HG03108 (cell line): ENCODE measurements at regions not wholly inside any gene's neighbourhood (a gene's known extent, or its start where the extent isn't known, plus 50 kb on each side); places are given as distances from the start of the nearest gene placed in this dataset.
"Not testable (repeated sequence)": the region's sequence is repeated elsewhere in the genome, so short reads cannot be mapped to it uniquely, and the experiment has no call there.

Source experiments
- ATAC-seq: cut with Tn5 transposase; IDR thresholded peaks from one replicate; pipeline ENCODE4 v1.9.1; 2021; ENCODE audit warnings: moderate library complexity; ENCODE audit not compliant: unreplicated experiment

DNA sequence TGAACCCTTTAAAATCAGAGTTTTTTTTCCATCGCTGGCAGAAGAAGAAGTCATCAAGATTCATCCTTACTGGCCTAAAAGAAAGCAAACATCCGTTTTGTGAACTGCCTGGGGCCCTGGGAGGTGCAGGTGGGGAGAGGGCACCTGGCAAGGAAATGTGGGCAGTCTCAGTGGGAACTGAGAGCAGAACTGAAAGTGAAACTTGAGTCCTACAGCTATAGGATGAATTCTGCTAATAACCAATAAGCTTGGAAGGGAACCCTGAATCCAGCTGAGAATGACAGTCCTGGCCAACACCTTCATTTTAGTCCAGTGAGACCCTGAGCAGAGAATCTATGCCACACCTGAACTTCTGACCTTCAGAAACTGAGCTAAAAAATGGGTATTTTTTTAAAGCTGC is 130.1 kb upstream of the ASCC3 start:
- peak; percentile 99 for ATAC-seq

DNA sequence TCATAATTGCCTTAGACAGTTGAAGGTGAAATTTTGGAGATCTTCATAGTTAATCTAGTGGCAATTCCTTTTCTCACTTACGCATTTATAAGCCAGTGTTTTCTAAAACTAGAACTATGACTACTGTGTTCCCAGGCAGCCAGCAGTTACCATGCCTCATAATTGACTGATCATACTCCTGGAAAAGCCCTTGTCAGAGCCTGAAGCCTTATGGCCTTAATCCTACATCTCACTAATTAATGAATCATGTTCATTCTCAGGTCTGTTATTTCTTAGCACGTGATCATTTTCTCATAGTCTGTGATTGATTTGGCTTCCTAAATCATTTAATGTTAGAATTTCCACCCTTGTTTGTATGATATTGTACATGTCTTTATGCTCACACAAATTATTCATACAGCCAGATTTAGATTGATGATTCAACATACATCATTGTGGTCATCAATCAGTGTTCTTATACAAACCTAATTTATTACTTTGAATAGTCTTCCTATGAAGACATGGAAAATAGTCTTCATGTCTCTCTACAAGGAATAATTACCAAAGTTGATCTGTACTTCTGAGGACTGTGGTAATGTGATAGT is 132.6 kb upstream of the ASCC3 start:
- ATAC-seq, result no peak

DNA sequence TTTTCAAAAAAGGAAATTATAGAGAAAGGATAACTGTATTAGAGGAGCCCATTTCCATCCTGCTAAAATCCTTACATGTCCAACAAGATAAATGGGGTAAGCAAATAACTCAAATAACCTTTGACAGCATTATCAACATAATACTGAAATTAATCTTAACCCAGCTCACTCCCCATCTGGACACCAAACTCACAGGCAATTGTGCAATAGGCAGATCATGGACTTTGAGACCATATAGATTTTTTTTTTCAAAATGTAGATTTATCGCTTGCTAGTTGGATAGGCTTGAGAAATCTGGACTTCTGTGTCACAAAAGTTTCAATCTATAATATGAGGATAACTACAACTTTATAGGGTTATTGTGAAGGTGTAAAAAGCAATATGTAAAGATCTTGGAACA is 134.4 kb upstream of the ASCC3 start:
- ATAC-seq, result no peak

DNA sequence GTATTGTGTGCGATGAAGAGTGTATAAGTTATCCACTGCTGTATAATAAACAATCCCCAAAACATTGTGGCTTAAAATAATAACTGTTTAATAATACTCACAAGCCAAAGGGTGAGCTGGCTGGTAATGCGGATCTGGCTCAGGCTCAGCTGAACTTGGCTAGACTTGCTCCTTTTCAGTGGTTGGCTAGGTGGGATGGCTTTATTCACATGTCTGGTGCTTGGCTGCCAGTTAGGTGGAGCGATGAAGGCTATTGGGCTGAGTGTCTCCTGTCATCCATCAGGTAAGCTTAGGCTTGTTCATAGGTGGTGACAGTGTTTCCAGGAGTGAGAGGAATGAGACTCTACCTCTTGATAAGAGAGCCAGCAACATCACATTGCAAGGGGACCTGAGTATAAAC is 135.0 kb upstream of the ASCC3 start:
- no peak for ATAC-seq

DNA sequence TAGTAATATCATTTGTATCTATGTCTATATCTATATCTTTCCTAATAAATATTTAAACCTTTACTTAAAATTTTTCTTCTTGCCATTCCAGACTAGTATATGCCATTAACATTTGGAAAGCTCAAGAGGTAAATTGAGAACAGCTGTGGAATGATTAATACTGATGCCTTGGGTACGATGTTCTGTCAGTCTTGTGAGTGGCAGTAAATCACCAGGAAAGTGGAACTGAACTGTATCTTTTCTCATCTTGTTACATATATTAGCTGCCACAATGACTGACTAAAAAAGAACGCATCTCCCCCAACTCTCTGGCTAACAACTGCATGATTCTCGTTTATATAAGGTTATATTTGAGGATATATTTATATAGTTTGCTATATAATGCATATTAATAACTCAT is 137.0 kb upstream of the ASCC3 start:
- no peak for ATAC-seq

DNA sequence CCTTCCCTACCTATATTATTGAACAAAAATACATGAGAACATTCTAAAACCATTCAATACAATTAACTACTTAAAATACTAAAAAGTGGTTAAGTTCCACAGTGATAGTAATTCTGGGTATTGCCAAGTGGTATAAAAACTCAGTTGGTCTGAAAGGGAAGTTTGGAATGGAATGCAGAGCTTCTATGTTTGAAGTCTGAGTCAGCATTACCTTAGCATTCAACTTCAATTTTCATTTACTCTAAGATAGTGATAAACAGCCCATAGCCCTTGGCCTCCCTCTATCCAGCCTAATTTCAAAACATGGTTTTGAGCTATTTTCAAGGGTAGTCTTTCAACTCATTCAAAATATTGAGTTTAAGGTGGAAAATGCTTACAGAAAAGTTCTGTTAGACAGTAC is 140.4 kb upstream of the ASCC3 start:
- no peak for ATAC-seq

DNA sequence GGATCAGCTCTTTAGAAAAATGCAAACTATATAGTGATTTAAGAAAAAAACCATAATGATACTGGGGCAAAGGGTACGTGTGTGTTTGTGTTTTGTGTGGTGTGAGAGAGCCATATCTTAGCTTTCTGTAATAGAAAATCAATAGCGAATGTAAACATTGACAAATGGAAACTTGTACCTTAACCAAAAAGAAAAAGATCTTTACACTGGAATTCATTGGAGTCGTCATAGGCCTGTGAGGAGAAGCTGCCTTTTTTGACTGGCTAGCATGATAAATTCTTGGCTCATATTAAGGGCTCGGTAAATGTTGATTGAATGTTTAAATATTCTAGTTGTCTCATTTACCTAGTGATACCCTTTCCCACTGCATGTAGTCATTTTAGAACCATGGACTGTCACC is 161.8 kb upstream of the ASCC3 start:
- no peak for ATAC-seq

DNA sequence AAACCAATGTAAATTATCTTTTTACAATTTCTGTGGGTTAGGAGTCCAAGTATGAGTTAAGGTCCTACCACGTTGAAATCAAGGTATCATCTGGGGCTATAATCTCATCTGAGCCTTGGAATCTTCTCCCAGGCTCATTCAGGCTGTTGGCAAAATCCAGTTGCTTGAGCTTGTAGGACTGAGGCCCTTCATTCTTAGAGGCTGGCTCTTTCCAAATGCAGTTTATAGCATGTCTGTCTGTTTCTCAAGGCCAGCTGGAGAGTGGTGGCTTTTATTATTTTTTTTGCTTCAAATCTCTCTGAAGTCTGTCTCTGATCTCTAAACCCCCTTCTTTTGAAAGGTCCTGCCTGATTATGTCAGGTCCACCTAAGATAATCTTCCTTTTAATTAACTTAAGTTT is 177.2 kb upstream of the ASCC3 start:
- no peak for ATAC-seq

DNA sequence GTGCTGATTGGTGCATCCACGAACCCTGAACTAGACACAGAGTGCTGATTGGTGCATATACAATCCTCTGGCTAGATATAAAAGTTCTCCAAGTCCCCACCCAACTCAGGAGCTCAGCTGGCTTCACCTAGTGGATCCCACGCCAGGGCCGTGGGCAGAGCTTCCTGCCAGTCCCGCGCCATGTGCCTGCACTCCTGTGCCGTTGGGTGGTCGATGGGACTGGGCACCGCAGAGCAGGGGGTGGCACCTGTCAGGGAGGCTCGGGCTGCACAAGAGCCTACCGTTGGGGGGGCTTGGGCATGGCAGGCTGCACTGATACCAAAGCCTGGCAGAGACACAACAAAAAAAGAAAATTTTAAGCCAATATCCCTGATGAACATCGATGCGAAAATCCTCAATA is 185.4 kb upstream of the ASCC3 start:
- ATAC-seq, result no peak

DNA sequence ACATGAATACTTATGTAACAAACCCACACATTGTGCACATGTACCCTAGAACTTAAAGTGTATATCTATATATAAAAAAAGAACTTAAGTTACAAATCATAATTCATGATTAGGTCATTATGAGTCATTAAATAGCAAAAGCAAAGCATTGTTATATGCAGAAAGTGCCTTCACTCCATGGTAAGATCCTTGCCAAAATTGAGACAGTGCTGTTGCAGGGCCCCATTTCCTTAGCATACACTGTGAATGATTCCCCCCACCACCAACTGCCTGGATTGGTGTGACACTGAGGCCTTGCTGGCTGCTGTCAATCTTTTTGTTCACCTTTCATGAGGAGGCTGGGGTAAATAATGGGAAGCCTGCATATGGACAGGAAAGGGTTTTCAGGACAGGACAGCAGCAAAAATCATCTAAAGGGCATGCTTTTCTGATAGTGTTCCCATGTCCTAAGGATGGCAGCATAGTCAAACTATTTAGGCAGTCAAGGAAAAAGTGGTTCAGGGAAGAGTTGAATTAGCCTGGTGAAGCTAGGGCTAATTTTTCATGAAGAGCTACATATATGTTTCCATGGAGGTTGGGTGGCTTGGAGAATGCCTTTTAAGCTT is 188.2 kb upstream of the ASCC3 start:
- no peak for ATAC-seq

DNA sequence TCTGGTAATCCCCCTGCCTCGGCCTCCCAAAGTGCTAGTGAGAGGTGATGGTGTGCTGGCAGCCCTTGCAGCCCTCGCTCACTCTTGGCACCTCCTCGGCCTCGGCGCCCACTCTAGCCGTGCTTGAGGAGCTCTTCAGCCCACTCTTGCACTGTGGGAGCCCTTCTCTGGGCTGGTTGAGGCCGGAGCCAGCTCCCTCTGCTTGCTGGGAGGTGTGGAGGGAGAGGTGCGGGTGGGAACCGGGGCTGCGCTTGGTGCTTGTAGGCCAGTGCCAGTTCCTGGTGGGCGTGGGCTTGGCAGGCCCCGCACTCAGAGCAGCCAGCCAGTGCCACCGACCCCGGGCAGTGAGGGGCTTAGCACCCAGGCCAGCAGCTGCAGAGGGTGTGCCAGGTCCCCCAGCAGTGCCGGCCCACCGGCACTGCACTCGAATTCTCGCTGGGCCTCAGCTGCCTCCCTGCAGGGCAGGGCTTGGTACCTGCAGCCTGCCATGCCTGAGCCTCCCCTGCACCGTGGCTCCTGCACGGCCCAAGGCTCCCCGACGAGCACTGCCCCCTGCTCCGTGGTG is 189.0 kb upstream of the ASCC3 start:
- ATAC-seq, result no peak

DNA sequence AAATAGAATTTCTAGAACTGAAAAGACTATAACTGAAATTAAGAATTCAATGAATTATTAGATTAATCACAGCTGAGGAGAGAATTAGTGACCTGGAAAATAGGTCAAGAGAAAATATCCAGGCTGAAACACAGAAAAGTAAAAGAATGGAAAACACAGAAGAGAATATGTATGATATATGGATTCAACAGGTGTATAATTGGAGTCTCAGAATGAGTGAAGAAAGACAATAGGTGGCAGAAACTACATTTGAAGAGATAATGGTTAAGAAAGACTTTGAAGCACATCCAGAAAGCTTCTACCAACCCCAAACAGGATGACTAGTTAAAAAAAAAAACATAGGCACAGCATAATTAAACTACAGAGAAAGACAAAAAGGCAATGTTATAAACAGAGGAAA is 196.2 kb upstream of the ASCC3 start:
- ATAC-seq, result no peak

DNA sequence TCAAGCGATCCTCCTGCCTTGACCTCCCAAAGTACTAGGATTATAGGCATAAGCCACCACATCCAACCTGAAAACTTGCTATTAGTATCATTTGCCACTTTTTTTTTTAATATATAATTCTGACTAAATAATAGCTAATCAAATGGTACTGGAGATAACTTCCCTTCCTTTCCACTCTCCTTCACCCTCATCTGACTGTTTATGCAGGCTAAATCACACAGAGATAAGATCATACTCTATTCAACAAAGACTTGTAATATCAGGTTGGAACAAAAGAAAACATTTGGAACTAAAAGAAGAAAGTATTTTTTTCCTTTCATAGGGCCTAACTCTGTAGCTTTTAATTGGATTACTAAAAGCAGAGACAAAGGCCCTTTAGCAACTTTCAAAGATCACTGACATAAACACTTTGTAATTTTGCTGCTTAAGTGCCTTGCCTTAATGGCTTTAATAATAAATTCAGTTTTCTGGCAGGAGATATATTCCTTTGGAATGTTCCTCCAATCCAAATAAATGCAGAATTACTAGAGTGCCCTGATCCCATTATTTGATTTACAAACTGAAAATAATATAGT is 198.7 kb upstream of the ASCC3 start:
- ATAC-seq, result no peak

DNA sequence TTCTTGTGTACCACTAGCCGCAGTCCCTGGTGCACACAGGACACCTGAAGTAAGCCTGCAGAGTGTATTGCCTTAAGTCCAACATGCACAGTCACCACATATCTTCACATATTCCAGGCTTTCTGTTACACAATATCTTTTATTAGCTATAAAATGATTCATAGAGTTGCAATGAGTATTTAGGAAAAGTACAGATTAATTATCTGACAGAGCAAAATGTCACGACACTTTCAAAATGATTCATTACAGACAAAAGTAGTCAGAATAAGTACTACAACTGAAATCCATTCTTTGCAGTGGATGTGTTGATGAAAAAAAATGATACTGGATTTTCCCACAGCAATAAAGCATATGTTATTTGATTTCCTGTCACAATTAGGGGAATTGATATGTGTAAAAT is 199.5 kb upstream of the ASCC3 start:
- no peak for ATAC-seq

DNA sequence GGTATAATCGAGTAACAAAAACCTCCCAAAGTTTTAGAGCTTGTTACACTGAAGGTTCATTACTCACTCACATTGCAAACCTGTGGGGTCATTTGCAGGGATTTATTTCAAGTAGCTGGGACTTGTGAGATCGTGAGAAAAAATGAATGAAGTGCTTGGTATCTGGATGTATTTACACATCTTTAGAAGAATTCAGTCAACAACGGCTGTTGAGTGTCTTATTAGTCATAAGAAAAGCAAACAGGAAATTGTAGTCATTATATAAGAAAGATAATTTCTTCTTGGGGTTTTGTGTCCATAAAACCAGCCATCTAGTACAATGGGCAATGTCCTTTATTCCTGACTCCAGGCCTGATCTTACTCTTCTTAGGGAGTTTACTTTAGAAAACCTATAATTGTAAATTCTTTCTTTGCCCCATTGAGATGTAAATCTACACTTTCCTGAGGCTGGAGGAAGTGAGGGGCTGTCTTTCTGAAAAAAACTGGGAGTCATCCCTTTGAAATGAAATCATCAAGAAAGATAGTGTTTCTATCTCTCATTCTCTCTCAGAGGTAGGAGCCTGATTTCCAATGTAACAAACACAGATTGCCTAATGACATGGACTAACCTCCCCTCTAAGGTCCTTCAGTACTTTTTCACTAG is 202.5 kb upstream of the ASCC3 start:
- no peak for ATAC-seq

DNA sequence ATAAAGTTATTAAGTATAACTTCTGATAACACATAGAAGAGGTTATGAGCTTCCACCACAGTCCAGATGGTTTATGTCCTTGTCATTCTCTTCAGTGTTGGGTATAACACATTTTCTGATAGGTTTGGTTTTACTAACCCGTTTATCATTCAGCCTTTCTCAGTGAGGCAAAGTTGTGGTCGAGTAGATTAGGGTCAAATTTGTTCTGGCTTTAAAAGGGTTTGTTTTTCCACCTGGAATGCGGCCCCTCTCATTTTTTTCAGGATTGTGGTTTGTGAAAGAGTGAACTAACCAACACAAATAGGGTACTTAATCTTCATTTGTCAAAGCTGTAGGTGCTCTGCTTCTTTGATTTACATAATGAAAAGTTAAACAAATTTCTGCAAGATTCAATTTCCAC is 204.2 kb upstream of the ASCC3 start:
- ATAC-seq, result no peak

DNA sequence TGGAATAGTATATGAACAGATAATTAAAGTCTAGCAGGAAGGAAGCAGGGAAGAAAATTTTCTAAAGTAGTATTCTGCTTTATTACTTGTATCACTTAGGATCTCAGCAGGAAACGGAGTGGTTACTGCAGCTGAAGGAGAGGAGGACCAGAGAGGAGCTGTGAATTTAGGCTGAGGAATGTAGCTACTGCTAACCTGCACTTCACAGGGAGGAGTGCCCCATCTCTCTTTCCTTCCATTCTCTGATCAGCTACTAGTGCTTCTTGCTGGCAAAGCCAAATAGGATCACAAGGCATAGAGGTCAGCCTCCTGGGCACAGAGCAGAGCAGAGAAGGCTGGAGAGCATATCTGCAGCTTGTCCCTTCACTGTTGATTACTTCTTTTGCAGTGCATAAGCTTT is 205.3 kb upstream of the ASCC3 start:
- ATAC-seq, result no peak

DNA sequence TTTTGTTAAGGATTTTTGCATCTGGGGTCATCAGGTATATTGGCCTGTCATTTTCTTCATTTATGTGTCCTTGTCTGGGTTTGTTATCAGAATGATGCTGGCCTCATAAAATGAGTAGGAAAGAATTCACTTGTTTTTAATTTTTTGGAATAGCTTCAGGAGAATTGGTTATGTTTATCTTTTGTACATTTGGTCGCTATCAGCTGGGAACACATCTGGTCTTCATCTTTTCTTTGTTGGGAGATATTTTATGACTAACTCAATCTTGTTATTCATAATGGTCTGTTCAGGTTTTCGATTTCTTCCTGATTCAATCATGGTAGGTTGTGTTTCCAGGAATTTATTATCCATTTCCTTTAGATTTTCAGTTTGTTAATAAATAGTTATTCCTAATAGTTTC is 207.5 kb upstream of the ASCC3 start:
- no peak for ATAC-seq

DNA sequence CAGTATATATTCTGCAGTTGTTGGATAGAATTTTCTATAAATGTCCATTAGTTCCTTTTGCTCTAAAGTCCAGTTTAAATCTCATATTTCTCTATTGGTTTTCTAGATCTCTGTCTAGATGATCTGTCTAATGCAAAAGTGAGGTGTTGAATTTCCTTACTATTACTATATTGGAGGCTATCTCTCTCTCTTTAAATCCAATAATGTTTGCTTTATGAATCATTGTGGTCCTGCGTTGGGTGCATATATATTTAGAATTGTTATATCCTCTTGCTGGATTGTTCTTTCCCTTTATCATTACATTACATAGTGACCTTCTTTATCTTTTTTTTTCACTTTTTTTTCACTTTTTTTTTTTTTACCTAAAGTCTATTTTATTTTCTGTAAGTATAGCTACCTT is 208.5 kb upstream of the ASCC3 start:
- no peak for ATAC-seq

DNA sequence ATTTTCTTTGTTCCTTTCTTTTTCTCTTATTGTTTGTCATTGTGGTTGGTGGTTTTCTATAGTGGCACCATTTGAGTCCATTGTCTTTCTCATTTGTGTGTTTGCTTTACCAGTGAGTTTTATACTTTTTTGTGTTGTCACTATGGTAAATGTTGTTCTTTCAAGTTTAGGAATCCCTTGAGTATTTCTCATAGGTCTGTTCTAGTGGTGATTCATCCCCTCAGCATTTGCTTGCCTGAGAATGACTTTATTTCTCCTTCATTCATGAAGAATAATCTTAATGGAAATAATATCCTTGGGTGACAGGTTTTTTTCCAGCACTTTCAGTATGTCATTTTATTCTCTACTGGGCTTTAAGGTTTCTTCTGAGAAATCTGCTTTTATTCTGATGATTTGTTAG is 209.2 kb upstream of the ASCC3 start:
- ATAC-seq, result no peak

DNA sequence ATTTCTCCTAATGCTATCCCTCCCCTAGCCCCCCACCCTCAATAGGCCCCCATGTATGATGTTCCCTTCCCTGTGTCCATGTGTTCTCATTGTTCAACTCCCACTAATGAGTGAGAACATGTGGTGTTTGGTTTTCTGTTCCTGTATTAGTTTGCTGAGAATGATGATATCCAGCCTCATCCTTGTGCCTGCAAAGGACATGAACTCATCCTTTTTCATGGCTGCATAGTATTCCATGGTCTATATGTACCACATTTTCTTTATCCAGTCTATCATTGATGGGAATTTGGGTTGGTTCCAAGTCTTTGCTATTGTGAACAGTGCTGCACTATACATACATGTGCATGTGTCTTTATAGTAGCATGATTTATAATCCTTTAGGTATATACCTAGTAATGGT is 217.5 kb upstream of the ASCC3 start:
- ATAC-seq, result not testable (repeated sequence)

DNA sequence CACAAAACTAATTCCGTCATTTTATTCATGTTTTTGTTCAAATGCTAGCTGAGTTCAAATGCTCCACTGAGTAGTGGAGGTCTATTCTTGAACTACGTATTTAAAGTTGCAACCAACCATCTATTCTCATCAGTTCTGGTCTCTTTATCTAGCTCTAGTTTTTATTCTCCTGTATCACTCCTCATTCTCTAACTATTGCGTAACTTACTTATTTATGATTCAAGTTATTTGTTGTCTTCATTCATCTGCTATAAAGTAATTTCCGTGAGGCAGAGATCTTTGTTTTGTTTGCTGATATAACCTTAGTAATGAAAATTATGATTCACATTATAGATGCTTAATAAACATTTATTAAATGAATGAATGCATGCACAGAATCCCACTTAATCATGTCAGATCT is 221.6 kb upstream of the ASCC3 start:
- ATAC-seq, result no peak
